Left renal pelvis (tissue), 4 donors: ENCODE measurements at regions not wholly inside any gene's neighbourhood (a gene's known extent, or its start where the extent isn't known, plus 50 kb on each side); places are given as distances from the start of the nearest gene placed in this dataset.

ENCODE experiments used
- DNase-seq, 4 donors: peaks; one replicate each; pipeline ENCODE4 v3.0.0-alpha.2; 2013; ENCODE audit warnings: low read depth in 4 of 4, low spot score in 3 of 4

- no peak for DNase-seq
Observed at GRCh38 chr13:34816908-34817665, 125.0 kb upstream of the NBEA start.

GRCh38 chr13:34822650-34823049 lies 119.4 kb upstream of the NBEA start:
- DNase-seq, result peak in 2 of 4 donors; percentile 16 to 35

- no peak for DNase-seq
Observed at GRCh38 chr13:34826432-34826831, 115.6 kb upstream of the NBEA start.

GRCh38 chr13:34833562-34834182 lies 108.4 kb upstream of the NBEA start:
- no peak for DNase-seq

GRCh38 chr13:34842466-34842865 lies 99.6 kb upstream of the NBEA start:
- DNase-seq, result no peak

- no peak for DNase-seq
Observed at GRCh38 chr13:34847766-34848165, 94.3 kb upstream of the NBEA start.

- no peak for DNase-seq
Observed at GRCh38 chr13:34849406-34849805, 92.7 kb upstream of the NBEA start.

- no peak for DNase-seq
Observed at GRCh38 chr13:34853161-34853560, 88.9 kb upstream of the NBEA start.

GRCh38 chr13:34857558-34858325 lies 84.3 kb upstream of the NBEA start:
- no peak for DNase-seq

GRCh38 chr13:34862311-34862710 lies 79.8 kb upstream of the NBEA start:
- no peak for DNase-seq

GRCh38 chr13:34862716-34863115 lies 79.4 kb upstream of the NBEA start:
- no peak for DNase-seq

GRCh38 chr13:34863360-34864135 lies 78.5 kb upstream of the NBEA start:
- DNase-seq, result no peak

- DNase-seq, result no peak
Observed at GRCh38 chr13:34864671-34865070, 77.4 kb upstream of the NBEA start.

- DNase-seq, result no peak
Observed at GRCh38 chr13:34867590-34867989, 74.5 kb upstream of the NBEA start.

- DNase-seq, result no peak
Observed at GRCh38 chr13:34868733-34869132, 73.3 kb upstream of the NBEA start.

- no peak for DNase-seq
Observed at GRCh38 chr13:34869696-34870095, 72.4 kb upstream of the NBEA start.

GRCh38 chr13:34878329-34878728 lies 63.7 kb upstream of the NBEA start:
- DNase-seq, result no peak

- no peak for DNase-seq
Observed at GRCh38 chr13:34879851-34880250, 62.2 kb upstream of the NBEA start.

GRCh38 chr13:34881494-34881893 lies 60.6 kb upstream of the NBEA start:
- DNase-seq, result no peak

GRCh38 chr13:34883396-34883795 lies 58.7 kb upstream of the NBEA start:
- DNase-seq, result no peak

GRCh38 chr13:34884366-34884765 lies 57.7 kb upstream of the NBEA start:
- DNase-seq, result no peak
